A549 (cell line): ENCODE measurements at regions not wholly inside any gene's neighbourhood (a gene's known extent, or its start where the extent isn't known, plus 50 kb on each side); places are given as distances from the start of the nearest gene placed in this dataset.

Experiments used
- CEBPB ChIP-seq, 2 experiments: fragments of >200 bp in 1 of 2; sonication (Bioruptor Twin) in 1 of 2; formaldehyde crosslinking in 1 of 2; IDR thresholded peaks; 2 replicates each; pipeline ENCODE4 v1.6.1; 2012 to 2016
- CHD4 ChIP-seq: fragments of 200-600 bp; sonication (generic); IDR thresholded peaks from 2 replicates; pipeline ENCODE4 v1.6.1; 2016; ENCODE audit warnings: antibody characterized with exemption, mild to moderate bottlenecking, borderline replicate concordance
- JUN ChIP-seq, 2 experiments: fragments of >200 bp; sonication (Bioruptor Twin); formaldehyde crosslinking; IDR thresholded peaks; 2 replicates in 1 of 2; 3 replicates in 1 of 2; pipeline ENCODE4 v1.6.1; 2016 to 2017
- JUNB ChIP-seq: fragments of >200 bp; sonication (Bioruptor Twin); formaldehyde crosslinking; IDR thresholded peaks from 2 replicates; pipeline ENCODE4 v1.6.1; 2016
- MAX ChIP-seq: IDR thresholded peaks from 2 replicates; pipeline ENCODE4 v1.6.1; 2012
- RFX5 ChIP-seq: fragments of 450-650 bp; IDR thresholded peaks from 2 replicates; pipeline ENCODE4 v1.7.1; 2014; ENCODE audit warnings: antibody characterized with exemption, mild to moderate bottlenecking, moderate library complexity
- TF ChIP-seq, protein P1 (sequence below): fragments of >200 bp; sonication (Bioruptor Twin); formaldehyde crosslinking; IDR thresholded peaks from 3 replicates; pipeline ENCODE4 v1.5.1; 2016
- TF ChIP-seq, protein P2 (sequence below): fragments of 200-600 bp; sonication (generic); IDR thresholded peaks from 2 replicates; pipeline ENCODE4 v1.6.1; 2016; ENCODE audit warnings: antibody characterized with exemption, mild to moderate bottlenecking, moderate library complexity

- TF ChIP-seq JUN (IDR thresholded peaks at IDR 0.05) (no peak), RFX5 (no peak), JUNB (no peak), CHD4 (no peak), CEBPB (IDR thresholded peaks at IDR 0.05) (no peak), MAX (no peak)
- TF ChIP-seq, protein P1, sequence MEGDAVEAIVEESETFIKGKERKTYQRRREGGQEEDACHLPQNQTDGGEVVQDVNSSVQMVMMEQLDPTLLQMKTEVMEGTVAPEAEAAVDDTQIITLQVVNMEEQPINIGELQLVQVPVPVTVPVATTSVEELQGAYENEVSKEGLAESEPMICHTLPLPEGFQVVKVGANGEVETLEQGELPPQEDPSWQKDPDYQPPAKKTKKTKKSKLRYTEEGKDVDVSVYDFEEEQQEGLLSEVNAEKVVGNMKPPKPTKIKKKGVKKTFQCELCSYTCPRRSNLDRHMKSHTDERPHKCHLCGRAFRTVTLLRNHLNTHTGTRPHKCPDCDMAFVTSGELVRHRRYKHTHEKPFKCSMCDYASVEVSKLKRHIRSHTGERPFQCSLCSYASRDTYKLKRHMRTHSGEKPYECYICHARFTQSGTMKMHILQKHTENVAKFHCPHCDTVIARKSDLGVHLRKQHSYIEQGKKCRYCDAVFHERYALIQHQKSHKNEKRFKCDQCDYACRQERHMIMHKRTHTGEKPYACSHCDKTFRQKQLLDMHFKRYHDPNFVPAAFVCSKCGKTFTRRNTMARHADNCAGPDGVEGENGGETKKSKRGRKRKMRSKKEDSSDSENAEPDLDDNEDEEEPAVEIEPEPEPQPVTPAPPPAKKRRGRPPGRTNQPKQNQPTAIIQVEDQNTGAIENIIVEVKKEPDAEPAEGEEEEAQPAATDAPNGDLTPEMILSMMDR: no peak
- TF ChIP-seq, protein P2, sequence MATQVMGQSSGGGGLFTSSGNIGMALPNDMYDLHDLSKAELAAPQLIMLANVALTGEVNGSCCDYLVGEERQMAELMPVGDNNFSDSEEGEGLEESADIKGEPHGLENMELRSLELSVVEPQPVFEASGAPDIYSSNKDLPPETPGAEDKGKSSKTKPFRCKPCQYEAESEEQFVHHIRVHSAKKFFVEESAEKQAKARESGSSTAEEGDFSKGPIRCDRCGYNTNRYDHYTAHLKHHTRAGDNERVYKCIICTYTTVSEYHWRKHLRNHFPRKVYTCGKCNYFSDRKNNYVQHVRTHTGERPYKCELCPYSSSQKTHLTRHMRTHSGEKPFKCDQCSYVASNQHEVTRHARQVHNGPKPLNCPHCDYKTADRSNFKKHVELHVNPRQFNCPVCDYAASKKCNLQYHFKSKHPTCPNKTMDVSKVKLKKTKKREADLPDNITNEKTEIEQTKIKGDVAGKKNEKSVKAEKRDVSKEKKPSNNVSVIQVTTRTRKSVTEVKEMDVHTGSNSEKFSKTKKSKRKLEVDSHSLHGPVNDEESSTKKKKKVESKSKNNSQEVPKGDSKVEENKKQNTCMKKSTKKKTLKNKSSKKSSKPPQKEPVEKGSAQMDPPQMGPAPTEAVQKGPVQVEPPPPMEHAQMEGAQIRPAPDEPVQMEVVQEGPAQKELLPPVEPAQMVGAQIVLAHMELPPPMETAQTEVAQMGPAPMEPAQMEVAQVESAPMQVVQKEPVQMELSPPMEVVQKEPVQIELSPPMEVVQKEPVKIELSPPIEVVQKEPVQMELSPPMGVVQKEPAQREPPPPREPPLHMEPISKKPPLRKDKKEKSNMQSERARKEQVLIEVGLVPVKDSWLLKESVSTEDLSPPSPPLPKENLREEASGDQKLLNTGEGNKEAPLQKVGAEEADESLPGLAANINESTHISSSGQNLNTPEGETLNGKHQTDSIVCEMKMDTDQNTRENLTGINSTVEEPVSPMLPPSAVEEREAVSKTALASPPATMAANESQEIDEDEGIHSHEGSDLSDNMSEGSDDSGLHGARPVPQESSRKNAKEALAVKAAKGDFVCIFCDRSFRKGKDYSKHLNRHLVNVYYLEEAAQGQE: no peak
Observed at GRCh38 chr18:73144030-73144429, 276.2 kb upstream of the NETO1 start.
